Activated CD4-positive, alpha-beta T cell treated with anti-CD3 and anti-CD28 coated beads for 48 hours (primary cell): ENCODE measurements at regions not wholly inside any gene's neighbourhood (a gene's known extent, or its start where the extent isn't known, plus 50 kb on each side); places are given as distances from the start of the nearest gene placed in this dataset.

Experiments used
- DNase-seq: peaks from one replicate; pipeline ENCODE4 v3.0.0-alpha.2; 2020

- no peak for DNase-seq
Measured at GRCh38 chr15:98427321-98427720, 221.0 kb upstream of the IGF1R start.

DNA sequence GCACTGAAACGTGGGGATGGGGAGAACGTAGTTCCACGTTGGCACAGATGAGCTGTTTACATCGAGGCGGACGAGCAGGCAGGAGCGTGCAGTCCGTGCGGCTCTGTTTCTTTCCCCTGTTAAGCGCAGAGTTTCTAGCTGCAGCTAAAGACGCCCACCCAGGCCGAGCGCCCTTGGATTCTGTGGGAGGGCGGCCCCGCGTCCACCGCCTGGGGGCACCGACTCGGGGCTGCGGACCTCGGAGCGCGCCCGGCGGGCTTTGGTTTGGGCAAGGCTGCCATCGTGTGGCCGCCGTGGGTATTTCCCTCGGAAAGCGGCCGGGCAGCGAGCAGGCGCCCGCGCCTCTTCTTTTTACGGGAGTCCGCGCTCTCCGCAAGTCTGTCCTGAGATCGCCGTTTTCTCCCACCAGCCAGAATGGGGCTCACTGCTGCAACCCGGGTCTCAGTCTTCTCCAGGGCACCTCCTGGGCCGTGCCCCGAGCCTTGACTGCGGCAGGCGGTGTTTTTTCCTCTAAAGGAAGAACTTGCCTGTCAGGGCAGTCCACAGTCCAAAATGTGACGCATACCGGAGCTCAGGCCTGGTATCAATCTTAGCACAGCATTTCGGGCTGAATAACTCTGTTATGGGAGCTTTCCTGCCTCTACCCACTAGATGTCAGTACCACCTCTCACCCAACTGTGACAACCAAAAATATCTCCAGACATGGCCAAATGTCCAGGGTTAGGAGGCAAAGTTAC lies 219.9 kb upstream of the IGF1R start:
- peak; percentile 77 for DNase-seq

- DNase-seq = no peak
Measured at GRCh38 chr15:98431171-98431570, 217.2 kb upstream of the IGF1R start.

DNA sequence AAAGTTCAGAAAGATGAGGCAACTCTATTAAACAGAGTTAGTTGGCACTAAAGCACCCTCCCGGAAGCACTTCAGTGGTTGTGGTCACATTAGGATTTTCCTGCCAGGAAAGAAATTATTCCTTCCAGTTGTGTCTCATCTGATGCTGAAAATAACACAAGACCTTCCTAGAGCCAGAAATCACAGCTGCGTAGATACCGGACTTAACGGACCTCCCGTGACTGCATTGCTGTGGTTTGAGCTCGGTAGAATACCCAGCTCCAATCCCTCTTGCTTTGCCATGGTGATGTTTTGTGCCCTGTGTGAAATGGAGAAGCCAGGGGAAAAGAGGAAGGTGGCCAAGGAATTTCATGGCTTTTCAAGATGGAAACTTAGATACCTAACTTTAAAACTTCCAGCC lies 215.0 kb upstream of the IGF1R start:
- no peak for DNase-seq

GRCh38 chr15:98433856-98434255 lies 214.5 kb upstream of the IGF1R start:
- DNase-seq = no peak

DNA sequence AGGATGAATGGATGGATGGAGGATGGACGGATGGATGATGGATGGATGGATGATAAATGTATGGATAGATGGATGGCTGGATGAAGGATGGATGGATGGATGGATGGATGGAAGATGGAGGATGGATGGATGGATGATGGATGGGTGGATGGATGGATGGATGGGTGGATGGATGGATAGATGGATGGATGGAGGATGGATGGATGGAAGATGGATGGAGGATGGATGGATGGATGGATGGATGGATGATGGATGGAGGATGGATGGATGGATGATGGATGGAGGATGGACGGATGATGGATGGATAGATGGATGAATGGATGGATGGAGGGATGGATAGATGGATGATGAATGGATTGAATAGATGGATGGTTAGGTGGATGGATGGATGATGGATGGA lies 210.6 kb upstream of the IGF1R start:
- DNase-seq = no peak

GRCh38 chr15:98438326-98438725 lies 210.0 kb upstream of the IGF1R start:
- no peak for DNase-seq

DNA sequence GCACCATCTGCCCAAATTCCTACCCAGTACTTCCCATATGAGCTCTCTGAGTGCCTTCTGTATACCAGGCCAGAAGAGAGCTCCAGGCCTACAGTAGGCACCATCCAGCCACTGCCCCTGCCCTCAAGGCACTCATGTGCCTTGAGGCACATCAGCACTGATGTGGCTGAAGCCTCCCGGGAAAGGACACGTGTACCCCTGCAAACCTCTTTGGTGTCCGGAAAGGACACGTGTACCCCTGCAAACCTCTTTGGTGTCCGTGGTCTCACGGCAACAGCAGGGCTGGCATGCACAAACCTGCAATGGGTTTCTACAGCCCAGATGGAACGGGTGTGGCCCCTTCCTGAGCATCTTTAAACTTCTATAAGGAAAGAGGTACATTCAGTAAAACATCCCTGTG lies 209.4 kb upstream of the IGF1R start:
- no peak for DNase-seq

- DNase-seq = no peak
Measured at GRCh38 chr15:98439523-98439942, 208.8 kb upstream of the IGF1R start.

DNA sequence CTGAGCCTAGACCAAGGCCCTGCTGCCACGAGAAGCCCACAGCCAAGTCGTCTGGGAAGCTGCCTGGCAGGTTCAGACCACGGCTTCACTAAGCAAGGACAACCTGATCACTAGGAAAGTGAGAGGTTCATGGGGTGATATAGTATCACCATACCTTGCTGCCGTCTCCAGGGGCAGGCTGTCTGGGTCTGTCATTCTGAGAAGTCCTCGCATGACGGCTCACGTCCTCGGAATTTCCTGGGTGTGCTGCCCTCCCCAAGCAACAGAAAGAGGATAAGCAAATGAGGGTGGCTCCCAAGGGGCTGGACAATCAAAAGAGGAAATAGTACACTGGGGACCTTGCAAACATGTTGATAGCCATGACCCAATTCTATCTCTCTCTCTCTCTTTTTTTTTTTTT lies 207.4 kb upstream of the IGF1R start:
- no peak for DNase-seq

GRCh38 chr15:98441599-98441998 lies 206.7 kb upstream of the IGF1R start:
- DNase-seq = no peak

DNA sequence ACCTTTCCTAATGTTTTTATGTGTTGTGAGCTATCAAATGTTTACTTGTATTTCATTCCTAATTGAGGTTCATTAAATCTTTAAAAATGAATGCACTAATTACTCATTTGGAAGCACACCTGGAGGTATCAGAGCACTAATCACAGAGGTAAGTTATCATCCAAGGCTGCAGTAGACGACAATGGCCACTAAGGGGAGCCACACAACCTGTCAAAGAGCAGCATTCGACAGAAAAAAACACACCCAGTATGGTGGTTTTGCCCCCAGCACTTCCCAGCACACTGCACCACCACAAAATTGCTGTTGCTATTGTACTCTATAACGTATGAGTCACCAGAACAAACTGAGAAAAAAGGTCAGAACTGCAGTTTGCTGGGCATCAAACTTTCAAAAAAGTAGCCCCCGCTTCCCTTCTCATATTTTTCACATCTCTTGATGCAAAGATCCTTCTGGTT lies 205.9 kb upstream of the IGF1R start:
- peak; percentile 76 for DNase-seq

DNA sequence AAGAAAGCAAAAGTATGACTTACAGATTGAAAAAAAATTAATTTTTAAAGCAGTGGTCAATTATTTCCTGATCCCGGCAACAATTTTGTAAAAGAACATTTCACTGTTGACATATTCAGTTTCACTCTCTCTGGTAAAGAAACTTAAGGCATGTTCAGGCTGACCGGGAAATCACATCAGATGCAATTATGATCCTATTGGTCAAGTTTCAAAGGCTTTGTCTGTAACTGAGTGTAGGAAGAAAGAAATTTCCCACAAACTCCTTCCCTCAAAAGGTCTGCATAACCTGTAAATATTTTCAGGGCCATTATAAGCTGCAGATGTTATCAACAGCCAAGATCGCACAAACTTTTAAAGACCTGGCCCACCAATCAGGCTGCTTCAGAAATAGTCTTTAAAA lies 205.4 kb upstream of the IGF1R start:
- no peak for DNase-seq

GRCh38 chr15:98443526-98443925 lies 204.8 kb upstream of the IGF1R start:
- DNase-seq = no peak

GRCh38 chr15:98444138-98444537 lies 204.2 kb upstream of the IGF1R start:
- no peak for DNase-seq

DNA sequence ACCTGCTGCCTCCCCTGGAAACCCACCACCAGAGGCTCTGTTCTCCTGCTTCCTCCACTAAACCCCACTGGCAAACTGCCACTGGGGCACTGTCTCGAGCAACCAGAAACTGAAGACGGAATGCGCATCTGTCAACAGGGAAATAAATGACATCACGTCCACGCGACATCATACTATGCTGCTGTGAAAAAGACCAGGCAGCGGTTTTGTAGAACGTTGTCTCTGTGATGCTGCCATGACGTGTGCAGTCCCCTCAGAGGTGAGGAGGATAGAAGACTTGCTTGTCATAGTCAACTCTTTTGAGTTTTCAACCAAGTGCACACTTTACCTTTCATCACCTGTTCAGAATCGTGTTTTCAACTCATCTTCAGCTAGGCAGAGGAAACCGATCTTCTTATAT lies 203.0 kb upstream of the IGF1R start:
- DNase-seq = no peak

DNA sequence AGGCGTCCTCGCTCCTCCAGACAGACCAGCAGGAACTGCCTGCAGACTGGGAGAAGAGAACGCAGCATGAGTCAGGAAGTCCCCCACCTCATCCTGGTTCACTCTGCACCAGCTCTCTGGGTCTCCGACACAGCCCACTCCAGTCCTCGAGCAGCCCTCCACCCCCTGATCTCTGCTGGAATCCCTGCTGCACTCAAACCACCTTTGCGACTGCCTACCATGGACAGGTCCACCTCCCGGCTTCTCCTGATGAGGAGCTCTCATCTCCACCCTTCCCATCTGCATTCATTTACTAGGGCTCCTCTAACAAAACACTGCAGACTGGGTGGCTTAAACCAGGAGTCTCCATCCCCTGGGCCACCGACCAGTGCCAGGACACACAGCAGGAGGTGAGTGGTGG lies 202.3 kb upstream of the IGF1R start:
- DNase-seq = no peak

DNA sequence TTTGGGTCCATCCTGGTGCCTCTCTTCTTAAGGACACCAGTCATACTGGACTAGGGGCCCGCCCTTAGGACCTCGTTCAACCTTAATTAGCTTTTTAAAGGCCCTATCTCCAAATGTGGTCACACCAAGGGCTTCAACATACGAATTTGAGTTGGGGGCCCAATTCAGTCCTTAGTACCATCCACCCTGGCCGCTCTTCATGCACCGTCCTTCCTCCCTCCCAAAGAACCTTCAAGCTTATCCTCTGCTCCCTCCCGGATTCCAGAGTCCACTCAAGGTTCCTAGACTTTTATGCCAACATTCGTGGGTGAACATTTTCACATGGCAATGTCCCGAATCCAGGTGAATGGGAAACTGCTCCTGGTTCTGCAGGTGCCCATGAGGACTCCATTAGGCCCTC lies 201.3 kb upstream of the IGF1R start:
- DNase-seq = no peak

DNA sequence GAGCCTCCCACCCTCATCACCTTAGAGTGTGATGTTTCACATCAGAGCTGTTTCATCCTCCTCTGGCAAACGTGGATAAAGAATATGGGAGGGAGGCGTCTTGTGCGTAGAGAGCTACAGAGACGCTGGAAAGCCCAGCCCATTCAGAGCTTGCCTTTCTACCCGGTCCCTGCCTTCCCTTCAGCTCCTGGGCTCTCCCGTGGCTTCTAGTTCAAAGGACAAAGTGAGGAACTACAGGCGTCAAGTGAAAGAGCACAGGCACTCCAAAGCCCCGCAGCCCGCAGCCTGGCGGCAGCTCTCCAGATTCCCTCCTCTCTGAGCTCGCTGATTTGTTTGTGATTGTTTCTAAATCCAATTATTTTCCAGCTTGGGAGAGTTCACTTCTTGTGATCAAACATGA lies 197.1 kb upstream of the IGF1R start:
- no peak for DNase-seq

GRCh38 chr15:98452238-98452637 lies 196.1 kb upstream of the IGF1R start:
- no peak for DNase-seq

DNA sequence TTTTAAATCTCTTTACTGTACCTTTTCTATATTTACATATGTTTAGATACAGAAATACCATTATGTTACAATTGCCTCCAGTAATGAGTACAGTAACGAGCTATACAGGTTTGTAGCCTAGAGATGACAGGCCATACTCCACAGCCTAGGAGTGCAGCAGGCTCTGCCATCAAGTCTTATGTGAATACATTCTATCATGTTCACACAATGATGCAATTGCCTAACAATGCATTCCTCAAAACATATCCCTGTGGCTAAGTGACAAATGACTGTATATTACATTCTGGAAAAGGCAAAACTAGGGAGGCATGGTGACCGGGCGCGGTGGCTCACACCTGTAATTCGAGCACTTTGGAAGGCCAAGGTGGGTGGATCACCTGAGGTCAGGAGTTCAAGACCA lies 192.4 kb upstream of the IGF1R start:
- DNase-seq = no peak

DNA sequence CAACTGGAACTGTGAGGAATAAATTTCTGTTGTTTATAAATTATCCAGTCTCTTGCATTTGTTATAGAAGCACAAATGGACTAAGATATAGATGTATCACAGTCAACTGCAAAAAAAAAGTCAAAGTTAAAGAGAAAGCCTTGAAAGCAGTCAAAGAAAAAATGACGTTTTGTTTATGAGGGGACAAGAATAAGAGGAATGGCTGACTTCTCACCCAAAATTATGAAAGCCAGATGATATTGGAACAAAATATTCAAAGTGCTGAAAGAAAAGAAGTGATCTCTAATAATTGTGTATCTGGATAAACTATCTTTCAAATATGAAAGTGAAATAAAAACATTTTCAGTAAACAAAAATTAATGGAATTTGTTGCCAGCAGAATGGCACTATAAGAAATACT lies 171.8 kb upstream of the IGF1R start:
- DNase-seq = no peak

DNA sequence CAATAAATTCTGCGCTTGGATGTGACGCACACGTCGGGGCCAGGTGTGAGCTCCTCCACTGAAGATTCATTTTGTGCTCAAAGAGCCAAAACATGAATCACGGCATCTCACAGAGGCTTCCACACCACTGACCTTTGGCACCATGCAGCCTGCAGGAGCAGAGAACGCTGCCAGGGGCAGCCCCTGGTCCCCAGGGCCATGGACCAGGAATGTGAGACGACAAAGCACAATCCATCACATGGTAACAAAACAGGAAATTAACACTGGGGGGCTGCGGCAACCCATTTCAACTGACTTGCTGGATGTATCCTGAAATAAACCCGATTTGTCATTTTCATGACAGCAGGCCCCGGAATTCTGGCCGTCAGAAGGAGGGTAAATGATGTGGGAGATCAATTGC lies 167.5 kb upstream of the IGF1R start:
- no peak for DNase-seq

- DNase-seq = no peak
Measured at GRCh38 chr15:98483575-98484130, 164.7 kb upstream of the IGF1R start.

DNA sequence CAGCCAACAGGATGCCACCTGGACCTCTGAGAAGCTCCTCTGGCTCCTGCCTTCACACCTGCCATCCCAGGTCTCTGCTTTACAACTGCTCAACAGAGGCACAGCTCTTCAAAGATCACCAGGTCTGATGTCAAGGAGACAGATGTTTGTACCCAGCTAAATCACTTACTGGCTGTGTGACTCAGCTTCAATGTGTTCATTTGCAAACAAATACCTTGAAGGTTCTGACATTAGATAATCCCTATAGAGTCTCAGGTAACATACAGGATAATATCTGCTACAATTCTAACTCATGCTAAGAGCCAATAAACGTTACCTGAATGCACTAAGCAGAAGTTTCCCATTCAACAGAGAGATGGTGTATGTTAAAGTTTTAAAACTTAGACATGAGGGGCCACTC lies 163.4 kb upstream of the IGF1R start:
- no peak for DNase-seq
